ENCODE measurements at regions not wholly inside any gene's neighbourhood (a gene's known extent, or its start where the extent isn't known, plus 50 kb on each side); places are given as distances from the start of the nearest gene placed in this dataset.
"Not testable (repeated sequence)": the region's sequence is repeated elsewhere in the genome, so short reads cannot be mapped to it uniquely, and the experiment has no call there.

- peak; percentile 75 for DNase-seq (ENCODE audit: low spot score)
Observed at GRCh38 chr13:112220296-112220875, 153.4 kb downstream of the SOX1 start.

GRCh38 chr13:112220925-112221324 lies 154.0 kb downstream of the SOX1 start:
- DNase-seq (ENCODE audit: low spot score): no peak

GRCh38 chr13:112222971-112223370 lies 153.2 kb upstream of the SPACA7 start:
- DNase-seq (ENCODE audit: low spot score): peak; percentile 75

GRCh38 chr13:112223929-112224328 lies 152.2 kb upstream of the SPACA7 start:
- DNase-seq (ENCODE audit: low spot score): not testable (repeated sequence)

GRCh38 chr13:112225429-112226090 lies 150.6 kb upstream of the SPACA7 start:
- DNase-seq (ENCODE audit: low spot score): no peak

- DNase-seq (ENCODE audit: low spot score): peak; percentile 57
Observed at GRCh38 chr13:112226320-112227002, 149.7 kb upstream of the SPACA7 start.

- DNase-seq (ENCODE audit: low spot score): peak; percentile 77
Observed at GRCh38 chr13:112227031-112227430, 149.1 kb upstream of the SPACA7 start.

- peak; percentile 65 for DNase-seq (ENCODE audit: low spot score)
Observed at GRCh38 chr13:112229445-112229844, 146.7 kb upstream of the SPACA7 start.

- peak; percentile 55 for DNase-seq (ENCODE audit: low spot score)
Observed at GRCh38 chr13:112229992-112230872, 145.9 kb upstream of the SPACA7 start.

GRCh38 chr13:112231451-112232083 lies 144.6 kb upstream of the SPACA7 start:
- DNase-seq (ENCODE audit: low spot score): peak; percentile 76

- DNase-seq (ENCODE audit: low spot score): peak; percentile 72
Observed at GRCh38 chr13:112233256-112233655, 142.9 kb upstream of the SPACA7 start.

- DNase-seq (ENCODE audit: low spot score): no peak
Observed at GRCh38 chr13:112233716-112234115, 142.4 kb upstream of the SPACA7 start.

GRCh38 chr13:112234131-112234875 lies 141.9 kb upstream of the SPACA7 start:
- DNase-seq (ENCODE audit: low spot score): peak; percentile 47

GRCh38 chr13:112236016-112236415 lies 140.1 kb upstream of the SPACA7 start:
- DNase-seq (ENCODE audit: low spot score): peak; percentile 51

GRCh38 chr13:112236539-112237197 lies 139.5 kb upstream of the SPACA7 start:
- no peak for DNase-seq (ENCODE audit: low spot score)

- peak; percentile 41 for DNase-seq (ENCODE audit: low spot score)
Observed at GRCh38 chr13:112238436-112238995, 137.6 kb upstream of the SPACA7 start.

GRCh38 chr13:112240076-112240475 lies 136.1 kb upstream of the SPACA7 start:
- DNase-seq (ENCODE audit: low spot score): no peak

- peak; percentile 62 for DNase-seq (ENCODE audit: low spot score)
Observed at GRCh38 chr13:112241288-112241687, 134.9 kb upstream of the SPACA7 start.

GRCh38 chr13:112242777-112243176 lies 133.4 kb upstream of the SPACA7 start:
- no peak for DNase-seq (ENCODE audit: low spot score)
